ENCODE measurements at regions not wholly inside any gene's neighbourhood (a gene's known extent, or its start where the extent isn't known, plus 50 kb on each side); places are given as distances from the start of the nearest gene placed in this dataset.
A peak's percentile ranks its signal among the peaks of the same experiment; 100 is the strongest.
"Not testable (repeated sequence)": the region's sequence is repeated elsewhere in the genome, so short reads cannot be mapped to it uniquely, and the experiment has no call there.

DNA sequence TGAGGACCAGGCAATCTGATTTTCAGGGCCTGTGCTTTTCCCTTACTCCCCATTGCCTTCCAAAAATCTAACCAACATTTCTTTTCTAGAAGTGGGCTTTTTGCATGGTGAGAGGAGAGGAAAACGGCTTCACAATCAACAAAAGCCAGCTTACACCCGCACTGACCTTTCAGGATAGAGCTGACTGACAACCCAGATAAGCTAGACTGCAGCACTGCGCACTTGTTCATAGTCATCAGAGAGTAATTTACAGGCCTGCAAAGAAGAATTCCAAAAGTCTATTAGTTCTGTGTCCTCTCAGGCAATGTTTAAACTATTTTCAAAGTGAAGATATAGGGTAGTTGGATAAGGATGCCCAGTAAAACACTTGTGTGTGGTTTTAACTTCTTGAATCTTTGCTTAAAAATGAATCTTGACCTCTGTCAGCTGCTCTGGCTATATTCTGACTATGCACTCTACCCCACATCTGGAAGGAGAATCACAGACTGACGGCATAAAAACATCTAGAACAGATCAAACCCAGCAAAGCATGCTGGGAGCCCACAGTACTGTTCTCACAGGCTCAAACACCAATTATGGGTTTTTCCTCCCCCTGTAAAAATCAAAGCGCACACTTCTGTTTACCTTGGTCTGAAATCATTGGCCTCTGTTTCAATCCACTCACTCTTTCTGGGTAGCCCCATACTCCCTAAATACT is 172.0 kb downstream of the ZNF92 start:
- H3K27ac Mint-ChIP-seq; H3K4me1 Mint-ChIP-seq (ENCODE audit: unreplicated experiment); DNase-seq (ENCODE audit: extremely low spot score, unreplicated experiment); H3K36me3 Mint-ChIP-seq; H3K9me3 Mint-ChIP-seq; H3K27me3 Mint-ChIP-seq; H3K4me3 Mint-ChIP-seq: not testable (repeated sequence)

DNA sequence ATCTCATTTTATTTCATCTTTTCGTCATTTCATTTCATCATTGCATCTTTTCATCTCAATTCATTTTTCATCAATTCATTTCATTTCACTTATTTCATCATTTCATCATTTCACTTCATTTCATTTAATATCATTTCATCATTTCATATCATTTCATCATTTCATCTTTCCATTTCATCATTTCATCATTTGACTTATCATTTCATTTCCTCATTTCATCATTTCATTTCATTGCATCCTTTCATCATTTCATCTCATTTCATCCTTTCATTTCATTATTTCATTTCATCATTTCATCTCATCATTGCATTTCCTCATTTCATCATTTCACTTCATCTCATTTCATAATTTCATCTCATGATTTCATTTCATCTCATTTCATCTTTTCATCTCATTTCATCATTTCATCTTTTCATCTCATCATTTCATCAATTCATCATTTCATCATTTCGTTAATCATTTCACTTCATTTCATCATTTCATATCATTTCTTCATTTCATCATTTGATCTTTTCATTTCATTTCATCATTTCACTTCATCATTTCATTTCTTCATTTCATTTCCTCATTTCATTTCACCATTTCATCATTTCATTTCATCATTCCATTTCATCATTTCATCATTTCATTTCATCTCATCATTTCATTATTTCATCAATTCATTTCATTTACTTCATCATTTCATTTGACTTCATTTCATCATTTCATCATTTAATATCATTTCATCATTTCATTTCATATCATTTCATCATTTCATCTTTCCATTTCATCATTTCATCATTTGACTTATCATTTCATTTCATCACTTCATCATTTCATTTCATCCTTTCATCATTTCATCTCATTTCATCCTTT is 176.2 kb downstream of the ZNF92 start:
- not testable (repeated sequence) for H3K4me1 Mint-ChIP-seq (ENCODE audit: unreplicated experiment); H3K36me3 Mint-ChIP-seq; DNase-seq (ENCODE audit: extremely low spot score, unreplicated experiment); H3K4me3 Mint-ChIP-seq; H3K27me3 Mint-ChIP-seq; H3K9me3 Mint-ChIP-seq; H3K27ac Mint-ChIP-seq

DNA sequence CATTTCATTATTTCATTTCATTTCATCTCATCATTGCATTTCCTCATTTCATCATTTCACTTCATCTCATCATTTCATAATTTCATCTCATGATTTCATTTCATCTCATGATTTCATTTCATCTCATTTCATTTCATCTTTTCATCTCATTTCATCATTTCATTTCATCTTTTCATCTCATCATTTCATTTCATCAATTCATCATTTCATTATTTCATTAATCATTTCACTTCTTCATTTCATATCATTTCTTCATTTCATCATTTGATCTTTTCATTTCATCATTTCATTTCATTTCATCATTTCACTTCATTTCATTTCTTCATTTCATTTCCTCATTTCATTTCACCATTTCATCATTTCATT is 176.8 kb downstream of the ZNF92 start:
- not testable (repeated sequence) for H3K27ac Mint-ChIP-seq; H3K4me3 Mint-ChIP-seq; H3K4me1 Mint-ChIP-seq (ENCODE audit: unreplicated experiment); DNase-seq (ENCODE audit: extremely low spot score, unreplicated experiment); H3K9me3 Mint-ChIP-seq; H3K27me3 Mint-ChIP-seq; H3K36me3 Mint-ChIP-seq

DNA sequence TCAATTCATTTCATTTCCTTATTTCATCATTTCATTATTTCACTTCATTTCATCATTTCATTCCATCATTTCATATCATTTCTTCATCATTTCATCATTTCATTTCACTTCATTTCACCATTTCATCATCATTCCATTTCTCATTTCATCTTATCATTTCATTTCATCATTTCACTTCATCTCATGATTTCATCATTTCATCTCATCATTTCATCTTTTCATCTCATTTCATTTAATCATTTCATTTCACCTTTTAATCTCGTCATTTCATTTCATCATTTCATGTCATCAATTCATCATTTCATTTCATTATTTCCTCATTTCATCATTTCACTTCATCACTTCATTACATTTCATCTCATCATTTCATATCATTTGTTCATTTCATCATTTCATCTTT is 177.4 kb downstream of the ZNF92 start:
- not testable (repeated sequence) for DNase-seq (ENCODE audit: extremely low spot score, unreplicated experiment); H3K27ac Mint-ChIP-seq; H3K4me1 Mint-ChIP-seq (ENCODE audit: unreplicated experiment); H3K9me3 Mint-ChIP-seq; H3K36me3 Mint-ChIP-seq; H3K27me3 Mint-ChIP-seq
- peak overlapping the region; percentile 50 for H3K4me3 Mint-ChIP-seq

DNA sequence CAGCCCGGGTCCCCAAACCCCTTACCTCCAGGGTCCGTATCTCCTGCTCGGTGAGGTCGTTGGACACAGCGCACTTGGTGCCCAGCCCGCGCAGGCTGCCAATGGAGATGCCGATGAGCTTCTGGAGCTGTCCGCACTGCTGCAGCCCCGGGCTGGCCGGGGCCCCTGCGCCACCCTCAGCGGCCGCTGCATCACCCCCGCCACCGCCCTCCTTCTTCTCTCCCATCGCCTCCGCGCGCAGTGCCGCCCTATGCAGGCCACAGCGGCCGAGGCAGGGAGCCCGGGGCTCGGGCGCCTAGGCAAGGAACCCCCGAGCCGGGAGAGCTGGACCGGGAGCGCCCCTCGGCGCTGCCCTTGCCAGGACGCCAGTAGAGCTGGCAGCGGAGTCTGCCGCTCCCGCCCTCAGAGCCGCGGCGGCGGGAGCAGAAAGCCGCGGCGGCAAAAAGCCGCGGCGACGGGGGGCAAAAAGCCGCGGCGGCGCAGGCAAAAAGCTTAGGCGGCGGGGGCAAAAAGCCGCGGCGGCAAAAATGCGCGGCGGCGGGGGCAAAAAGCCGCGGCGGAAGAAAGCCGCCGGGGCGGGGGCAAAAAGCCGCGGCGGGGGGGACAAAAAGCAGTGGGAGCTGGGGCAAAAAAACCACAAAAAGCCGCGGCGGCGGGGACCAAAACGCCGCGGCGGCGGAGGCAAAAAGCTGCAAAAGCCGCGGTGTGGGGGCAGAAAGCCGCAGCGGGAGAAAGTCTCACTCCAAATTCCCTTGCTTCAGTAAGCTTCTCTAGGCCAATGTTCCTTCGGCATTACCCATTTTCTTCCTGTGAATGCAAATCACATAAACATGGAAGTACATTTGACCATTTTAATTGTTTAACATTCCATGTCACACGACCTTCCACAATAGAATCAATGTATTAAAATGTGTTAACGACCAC is 181.2 kb downstream of the ZNF92 start:
- not testable (repeated sequence) for H3K27ac Mint-ChIP-seq; H3K4me1 Mint-ChIP-seq (ENCODE audit: unreplicated experiment); H3K27me3 Mint-ChIP-seq; H3K4me3 Mint-ChIP-seq; DNase-seq (ENCODE audit: extremely low spot score, unreplicated experiment); H3K36me3 Mint-ChIP-seq; H3K9me3 Mint-ChIP-seq

DNA sequence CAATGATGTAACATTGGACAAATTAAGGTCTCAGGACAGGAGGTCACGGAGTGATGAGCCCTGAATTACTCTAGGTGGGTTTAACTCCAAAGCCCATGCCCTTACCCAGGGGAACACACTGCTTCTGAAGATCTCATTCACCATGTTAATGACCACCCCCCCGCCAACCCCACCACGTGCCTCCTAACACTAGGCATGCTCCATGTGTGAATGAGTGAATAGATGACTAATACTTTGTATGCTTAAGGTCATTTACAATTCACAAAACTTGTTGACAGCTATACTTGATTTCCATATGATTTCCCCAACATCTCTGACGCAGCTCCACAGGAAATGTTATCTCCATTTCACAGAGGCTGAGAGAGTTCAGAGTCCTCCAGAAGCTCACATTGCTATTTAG is 184.9 kb downstream of the ZNF92 start:
- not testable (repeated sequence) for H3K4me1 Mint-ChIP-seq (ENCODE audit: unreplicated experiment); H3K36me3 Mint-ChIP-seq; H3K4me3 Mint-ChIP-seq; DNase-seq (ENCODE audit: extremely low spot score, unreplicated experiment); H3K27me3 Mint-ChIP-seq; H3K27ac Mint-ChIP-seq; H3K9me3 Mint-ChIP-seq

DNA sequence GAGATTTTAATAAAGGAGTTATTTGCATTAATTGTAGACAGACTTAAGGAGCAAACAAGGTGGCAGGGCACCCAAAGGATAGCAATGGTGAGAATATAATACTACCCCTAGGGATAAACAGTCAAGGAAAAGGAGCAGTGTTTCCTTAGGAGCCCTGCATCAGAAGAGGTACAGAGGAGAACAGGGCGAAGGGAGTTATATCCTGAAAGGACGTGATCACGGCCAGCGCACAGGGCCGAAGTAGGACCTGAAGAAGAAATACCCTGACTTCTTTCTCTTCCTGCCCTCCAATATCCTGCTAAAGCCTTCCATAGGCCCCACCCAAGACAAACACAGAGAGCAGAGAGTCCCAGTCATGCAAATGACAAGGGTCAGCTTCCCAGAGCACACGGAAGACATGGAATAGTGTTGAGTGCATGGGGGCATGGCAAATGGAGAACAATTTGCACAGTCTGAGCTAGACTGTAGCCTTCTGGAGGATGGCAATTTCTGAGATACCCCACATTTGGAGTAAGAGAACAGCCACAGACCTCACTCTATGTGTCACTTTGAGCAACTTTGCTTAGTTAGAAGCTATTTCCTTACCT is 188.2 kb downstream of the ZNF92 start:
- not testable (repeated sequence) for H3K36me3 Mint-ChIP-seq; H3K9me3 Mint-ChIP-seq; H3K27ac Mint-ChIP-seq; DNase-seq (ENCODE audit: extremely low spot score, unreplicated experiment); H3K4me3 Mint-ChIP-seq; H3K27me3 Mint-ChIP-seq; H3K4me1 Mint-ChIP-seq (ENCODE audit: unreplicated experiment)

DNA sequence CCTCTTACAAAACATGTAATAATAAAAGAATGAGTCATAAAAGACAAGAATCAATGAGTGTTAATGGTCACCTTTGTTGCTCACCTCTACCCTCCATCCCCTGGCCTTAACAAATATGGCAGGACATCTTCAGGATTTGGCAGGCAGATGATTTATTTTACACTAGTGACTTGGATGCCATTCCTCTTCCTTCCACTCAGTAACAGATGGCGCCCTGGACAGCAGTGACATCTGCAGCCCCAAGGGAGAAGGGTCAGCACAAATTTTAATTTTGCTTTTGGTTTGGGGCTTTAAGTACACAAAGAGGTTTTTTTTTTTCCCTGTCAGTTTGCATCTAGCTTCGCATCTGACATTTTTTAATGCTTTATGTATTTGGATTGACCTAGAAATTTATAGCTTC is 188.9 kb downstream of the ZNF92 start:
- H3K27ac Mint-ChIP-seq; H3K4me3 Mint-ChIP-seq; DNase-seq (ENCODE audit: extremely low spot score, unreplicated experiment); H3K27me3 Mint-ChIP-seq; H3K36me3 Mint-ChIP-seq; H3K9me3 Mint-ChIP-seq; H3K4me1 Mint-ChIP-seq (ENCODE audit: unreplicated experiment): not testable (repeated sequence)

DNA sequence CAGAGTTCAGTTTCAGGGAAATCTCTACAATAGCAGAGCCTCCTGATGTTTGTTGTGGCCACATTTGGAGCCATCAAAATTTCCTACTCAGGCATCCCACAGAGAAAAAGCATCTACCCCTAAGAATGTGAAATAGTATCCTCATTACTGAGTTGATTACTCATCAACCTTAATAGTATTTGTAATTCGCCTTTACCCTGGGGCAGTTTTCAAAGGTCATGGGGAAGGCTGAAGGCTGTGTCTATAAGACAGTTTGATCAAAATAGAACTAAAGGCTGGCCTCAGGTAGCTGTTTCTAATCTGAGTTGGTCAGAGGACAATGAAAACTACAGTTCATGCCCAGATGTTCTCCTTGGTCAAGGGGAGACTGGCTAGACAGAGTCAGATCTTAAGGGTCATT is 189.7 kb downstream of the ZNF92 start:
- not testable (repeated sequence) for H3K36me3 Mint-ChIP-seq; H3K27me3 Mint-ChIP-seq; H3K27ac Mint-ChIP-seq; H3K9me3 Mint-ChIP-seq; H3K4me1 Mint-ChIP-seq (ENCODE audit: unreplicated experiment); H3K4me3 Mint-ChIP-seq; DNase-seq (ENCODE audit: extremely low spot score, unreplicated experiment)

DNA sequence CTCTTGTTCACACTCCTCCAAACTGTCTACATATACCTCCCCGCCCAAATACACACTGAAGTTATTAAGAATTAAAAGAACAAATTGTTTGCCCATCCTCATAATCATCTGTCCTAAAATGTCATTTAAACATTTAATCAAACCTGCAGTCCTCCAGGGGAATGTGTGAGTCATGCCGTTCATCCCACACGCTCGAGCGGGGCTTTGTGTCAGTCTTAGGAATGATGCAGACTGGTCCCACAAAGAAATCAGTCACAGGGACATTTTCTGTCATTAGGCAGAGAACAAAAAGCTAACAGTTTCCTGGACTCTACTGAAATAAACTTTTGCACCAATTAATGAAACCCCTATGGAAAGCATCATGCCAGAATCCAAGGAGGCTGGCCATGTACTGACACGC is 194.6 kb downstream of the ZNF92 start:
- not testable (repeated sequence) for H3K9me3 Mint-ChIP-seq; H3K27ac Mint-ChIP-seq; H3K27me3 Mint-ChIP-seq; H3K4me1 Mint-ChIP-seq (ENCODE audit: unreplicated experiment); H3K36me3 Mint-ChIP-seq; H3K4me3 Mint-ChIP-seq; DNase-seq (ENCODE audit: extremely low spot score, unreplicated experiment)

DNA sequence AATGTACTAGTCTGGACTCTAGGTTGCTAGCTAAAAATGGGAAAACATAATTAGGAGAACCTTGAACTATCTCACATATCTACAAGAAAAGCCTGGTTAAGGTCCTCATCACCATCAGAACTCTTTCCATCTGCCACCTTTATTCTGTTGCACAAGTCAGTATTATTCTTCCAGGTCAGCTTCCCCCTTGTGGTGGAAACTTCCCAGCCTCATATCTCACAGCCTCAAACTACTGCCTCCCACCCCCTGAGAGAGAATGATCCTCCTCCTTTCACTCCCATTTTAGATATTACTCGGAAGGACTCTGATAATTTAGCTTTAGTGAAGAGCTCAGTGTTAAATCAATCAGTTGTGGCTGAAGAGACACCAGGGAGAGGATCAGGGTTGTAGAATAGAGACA is 197.3 kb downstream of the ZNF92 start:
- not testable (repeated sequence) for H3K27ac Mint-ChIP-seq; H3K36me3 Mint-ChIP-seq; H3K9me3 Mint-ChIP-seq; DNase-seq (ENCODE audit: extremely low spot score, unreplicated experiment); H3K4me1 Mint-ChIP-seq (ENCODE audit: unreplicated experiment); H3K27me3 Mint-ChIP-seq; H3K4me3 Mint-ChIP-seq

DNA sequence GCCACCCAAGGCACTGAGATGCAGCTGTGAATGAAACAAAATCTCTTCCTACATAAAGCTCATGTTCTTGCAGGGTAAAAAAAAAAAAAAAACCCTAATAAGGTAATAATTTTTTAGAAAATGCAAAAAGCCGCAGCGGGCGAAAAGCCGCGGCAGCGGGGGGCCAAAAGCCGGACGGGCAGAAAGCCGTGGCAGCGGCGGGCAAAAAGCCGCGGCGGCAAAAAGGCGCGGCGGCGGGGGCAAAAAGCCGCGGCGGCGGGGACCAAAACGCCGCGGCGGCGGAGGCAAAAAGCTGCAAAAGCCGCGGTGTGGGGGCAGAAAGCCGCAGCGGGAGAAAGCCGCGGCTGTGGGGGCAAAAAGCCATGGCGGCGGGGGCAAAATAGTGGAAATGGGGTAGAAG is 198.9 kb downstream of the ZNF92 start:
- H3K4me3 Mint-ChIP-seq; H3K27ac Mint-ChIP-seq; H3K36me3 Mint-ChIP-seq; H3K9me3 Mint-ChIP-seq; H3K27me3 Mint-ChIP-seq; DNase-seq (ENCODE audit: extremely low spot score, unreplicated experiment); H3K4me1 Mint-ChIP-seq (ENCODE audit: unreplicated experiment): not testable (repeated sequence)

DNA sequence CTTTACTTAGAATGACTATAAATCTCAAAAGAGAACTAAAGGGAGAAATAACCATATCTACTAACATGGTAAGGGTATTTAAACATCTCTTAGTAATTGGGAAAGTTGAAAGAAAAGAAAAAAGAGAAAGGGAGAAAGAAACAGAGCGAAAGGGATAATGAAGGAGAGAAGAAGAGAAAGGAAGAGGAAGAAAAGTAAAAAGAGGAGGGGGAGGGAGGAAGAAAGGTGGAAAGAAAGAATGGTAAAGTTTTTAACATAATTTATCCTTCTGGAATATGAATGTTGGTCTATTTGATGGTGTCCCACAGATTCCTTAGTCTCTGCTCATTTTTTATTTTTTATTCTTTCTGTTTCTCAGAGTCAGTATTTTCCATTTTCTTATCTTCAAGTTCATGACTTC is 202.7 kb downstream of the ZNF92 start:
- H3K27me3 Mint-ChIP-seq; H3K27ac Mint-ChIP-seq; DNase-seq (ENCODE audit: extremely low spot score, unreplicated experiment); H3K4me1 Mint-ChIP-seq (ENCODE audit: unreplicated experiment); H3K4me3 Mint-ChIP-seq; H3K36me3 Mint-ChIP-seq; H3K9me3 Mint-ChIP-seq: not testable (repeated sequence)

Measured in type B pancreatic cell (in vitro differentiated cells).